Muscle layer of duodenum (tissue), 2 donors: ENCODE measurements at regions not wholly inside any gene's neighbourhood (a gene's known extent, or its start where the extent isn't known, plus 50 kb on each side); places are given as distances from the start of the nearest gene placed in this dataset.
"Not testable (repeated sequence)": the region's sequence is repeated elsewhere in the genome, so short reads cannot be mapped to it uniquely, and the experiment has no call there.

Experiments
- H3K27ac ChIP-seq: one replicate; pipeline ENCODE4 v1.7.0; 2013; ENCODE audit warnings: mild to moderate bottlenecking, low read length
- H3K27me3 ChIP-seq: one replicate; pipeline ENCODE4 v1.7.0; 2013; ENCODE audit warnings: low read depth, mild to moderate bottlenecking, control low read depth, low read length
- H3K36me3 ChIP-seq, 2 donors: one replicate each; pipeline ENCODE4 v1.7.0; 2013; ENCODE audit warnings: low read length in 2 of 2, control low read depth in 1 of 2, mild to moderate bottlenecking in 1 of 2; ENCODE audit not compliant: insufficient read depth in 2 of 2, control insufficient read depth in 1 of 2
- H3K4me1 ChIP-seq, 2 donors: one replicate each; pipeline ENCODE4 v1.7.0; 2013; ENCODE audit warnings: low read length in 2 of 2, mild to moderate bottlenecking in 2 of 2, control low read depth in 1 of 2, moderate library complexity in 1 of 2; ENCODE audit not compliant: insufficient read depth in 2 of 2, control insufficient read depth in 1 of 2
- H3K4me3 ChIP-seq, 2 donors: one replicate each; pipeline ENCODE4 v1.7.0; 2013; ENCODE audit warnings: low read length in 2 of 2, low read depth in 1 of 2, mild to moderate bottlenecking in 1 of 2
- H3K9me3 ChIP-seq, 2 donors: one replicate each; pipeline ENCODE4 v1.7.0; 2013; ENCODE audit warnings: low read length in 2 of 2, control low read depth in 1 of 2, mild to moderate bottlenecking in 1 of 2; ENCODE audit not compliant: control insufficient read depth in 1 of 2
- donor health status: healthy.

GRCh38 chr7:13749636-13750035 lies 239.8 kb downstream of the ETV1 start:
- H3K27me3 ChIP-seq = no peaks in the 10 kb centered on the region
- H3K9me3 ChIP-seq = no peaks in the 10 kb centered on the region
- H3K4me1 ChIP-seq = no peaks in the 10 kb centered on the region
- no peak overlapping the region for H3K27ac ChIP-seq
- no peak overlapping the region for H3K4me3 ChIP-seq
- no peaks in the 10 kb centered on the region for H3K36me3 ChIP-seq

GRCh38 chr7:13751766-13752165 lies 237.7 kb downstream of the ETV1 start:
- Histone ChIP-seq H3K4me3 (no peak overlapping the region), H3K27ac (no peak overlapping the region), H3K36me3 (no peaks in the 10 kb centered on the region), H3K4me1 (no peaks in the 10 kb centered on the region), H3K27me3 (no peaks in the 10 kb centered on the region), H3K9me3 (no peaks in the 10 kb centered on the region)

- no peaks in the 10 kb centered on the region for H3K36me3 ChIP-seq
- H3K4me3 ChIP-seq = no peak overlapping the region
- H3K27ac ChIP-seq = no peak overlapping the region
- no peaks in the 10 kb centered on the region for H3K27me3 ChIP-seq
- H3K4me1 ChIP-seq = no peaks in the 10 kb centered on the region
- H3K9me3 ChIP-seq = no peaks in the 10 kb centered on the region
These were observed 231.6 kb downstream of the ETV1 start for GRCh38 chr7:13757841-13758240.

- not testable (repeated sequence) for H3K27me3 ChIP-seq, H3K4me3 ChIP-seq, H3K9me3 ChIP-seq, H3K4me1 ChIP-seq, H3K27ac ChIP-seq, H3K36me3 ChIP-seq
These were observed 223.6 kb downstream of the ETV1 start for GRCh38 chr7:13765853-13766252.

- Histone ChIP-seq H3K9me3 (no peaks in the 10 kb centered on the region), H3K36me3 (no peaks in the 10 kb centered on the region), H3K27ac (no peak overlapping the region), H3K27me3 (no peaks in the 10 kb centered on the region), H3K4me1 (no peaks in the 10 kb centered on the region), H3K4me3 (no peak overlapping the region)
These were observed 219.2 kb downstream of the ETV1 start for GRCh38 chr7:13770305-13770704.

- Histone ChIP-seq H3K27ac (no peak overlapping the region), H3K36me3 (no peaks in the 10 kb centered on the region), H3K27me3 (no peaks in the 10 kb centered on the region), H3K9me3 (no peaks in the 10 kb centered on the region), H3K4me1 (no peaks in the 10 kb centered on the region), H3K4me3 (no peak overlapping the region)
These were observed 214.5 kb downstream of the ETV1 start for GRCh38 chr7:13774976-13775375.

GRCh38 chr7:13777242-13777641 lies 212.2 kb downstream of the ETV1 start:
- Histone ChIP-seq H3K9me3 (no peaks in the 10 kb centered on the region), H3K36me3 (no peaks in the 10 kb centered on the region), H3K4me1 (no peaks in the 10 kb centered on the region), H3K27me3 (no peaks in the 10 kb centered on the region), H3K27ac (no peak overlapping the region), H3K4me3 (no peak overlapping the region)

- H3K9me3 ChIP-seq = no peaks in the 10 kb centered on the region
- no peak overlapping the region for H3K27ac ChIP-seq
- no peak overlapping the region for H3K4me3 ChIP-seq
- H3K36me3 ChIP-seq = no peaks in the 10 kb centered on the region
- H3K4me1 ChIP-seq = no peaks in the 10 kb centered on the region
- no peaks in the 10 kb centered on the region for H3K27me3 ChIP-seq
These were observed 210.5 kb downstream of the ETV1 start for GRCh38 chr7:13778967-13779366.

GRCh38 chr7:13790611-13791010 lies 198.9 kb downstream of the ETV1 start:
- H3K27me3 ChIP-seq = no peaks in the 10 kb centered on the region
- no peaks in the 10 kb centered on the region for H3K4me1 ChIP-seq
- H3K4me3 ChIP-seq = no peak overlapping the region
- H3K36me3 ChIP-seq = no peaks in the 10 kb centered on the region
- H3K9me3 ChIP-seq = no peaks in the 10 kb centered on the region
- H3K27ac ChIP-seq = no peak overlapping the region

GRCh38 chr7:13792208-13792607 lies 197.3 kb downstream of the ETV1 start:
- Histone ChIP-seq H3K9me3 (no peaks in the 10 kb centered on the region), H3K4me3 (no peak overlapping the region)

GRCh38 chr7:13793926-13794325 lies 195.5 kb downstream of the ETV1 start:
- no peaks in the 10 kb centered on the region for H3K36me3 ChIP-seq

More at GRCh38 chr7:13792208-13792607, 197.3 kb downstream of the ETV1 start:
- H3K4me1 ChIP-seq = no peaks in the 10 kb centered on the region
- no peak overlapping the region for H3K27ac ChIP-seq
- no peaks in the 10 kb centered on the region for H3K27me3 ChIP-seq
- H3K36me3 ChIP-seq = no peaks in the 10 kb centered on the region

GRCh38 chr7:13794581-13794980 lies 194.9 kb downstream of the ETV1 start:
- no peaks in the 10 kb centered on the region for H3K36me3 ChIP-seq
- H3K4me3 ChIP-seq = no peak overlapping the region
- no peaks in the 10 kb centered on the region for H3K9me3 ChIP-seq
- no peaks in the 10 kb centered on the region for H3K4me1 ChIP-seq
- no peaks in the 10 kb centered on the region for H3K27me3 ChIP-seq
- no peak overlapping the region for H3K27ac ChIP-seq

More at GRCh38 chr7:13793926-13794325, 195.5 kb downstream of the ETV1 start:
- Histone ChIP-seq H3K4me3 (no peak overlapping the region), H3K27me3 (no peaks in the 10 kb centered on the region), H3K9me3 (no peaks in the 10 kb centered on the region), H3K27ac (no peak overlapping the region), H3K4me1 (no peaks in the 10 kb centered on the region)
